ENCODE measurements at regions not wholly inside any gene's neighbourhood (a gene's known extent, or its start where the extent isn't known, plus 50 kb on each side); places are given as distances from the start of the nearest gene placed in this dataset.

DNA sequence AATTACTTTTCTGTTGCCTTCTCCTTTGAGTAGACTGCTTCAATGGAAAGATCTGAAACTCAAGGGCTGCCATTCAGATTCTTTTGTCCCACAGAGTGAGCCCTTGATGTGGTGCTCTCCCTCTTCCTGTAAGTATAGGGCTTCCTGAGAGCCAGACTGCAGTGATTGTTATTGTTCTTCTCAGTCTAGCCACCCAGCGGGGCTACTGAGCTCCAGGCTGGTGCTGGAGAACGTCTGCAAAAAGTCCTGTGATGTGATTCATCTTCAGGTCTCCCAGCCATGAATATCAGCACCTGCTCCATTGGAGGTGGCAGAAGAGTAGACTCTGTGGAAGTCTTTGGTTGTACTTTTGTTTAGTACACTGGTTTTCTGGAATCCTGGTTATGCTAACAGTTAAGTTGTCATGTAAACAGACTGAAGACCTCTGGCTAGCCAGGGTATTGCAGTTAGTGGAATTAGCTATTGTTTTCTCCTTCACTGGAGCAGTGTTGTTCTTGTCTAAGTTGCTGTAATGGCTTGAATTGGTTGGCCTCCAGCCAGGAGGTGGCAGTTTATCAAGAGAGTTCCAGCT, 240.9 kb downstream of the COL12A1 start:
- Histone ChIP-seq H3K4me1 (no peaks in the 10 kb centered on the region), H3K9me3 (no peaks in the 10 kb centered on the region), H3K27ac (no peak overlapping the region), H3K4me3 (no peak overlapping the region), H3K27me3 (no peaks in the 10 kb centered on the region), H3K36me3 (replicated peaks in 1 of 2; ENCODE audit: insufficient read depth in 1 of 2, low read depth in 2 of 2) (no peaks in the 10 kb centered on the region)
- 66 to 74% methylated on average over 2 of the region's 2 CpGs for WGBS, 2 donors
- ATAC-seq (no peak), DNase-seq (no peak)
- intact Hi-C loops (cut with DNase I): no loop called here
- TF ChIP-seq, protein P1, sequence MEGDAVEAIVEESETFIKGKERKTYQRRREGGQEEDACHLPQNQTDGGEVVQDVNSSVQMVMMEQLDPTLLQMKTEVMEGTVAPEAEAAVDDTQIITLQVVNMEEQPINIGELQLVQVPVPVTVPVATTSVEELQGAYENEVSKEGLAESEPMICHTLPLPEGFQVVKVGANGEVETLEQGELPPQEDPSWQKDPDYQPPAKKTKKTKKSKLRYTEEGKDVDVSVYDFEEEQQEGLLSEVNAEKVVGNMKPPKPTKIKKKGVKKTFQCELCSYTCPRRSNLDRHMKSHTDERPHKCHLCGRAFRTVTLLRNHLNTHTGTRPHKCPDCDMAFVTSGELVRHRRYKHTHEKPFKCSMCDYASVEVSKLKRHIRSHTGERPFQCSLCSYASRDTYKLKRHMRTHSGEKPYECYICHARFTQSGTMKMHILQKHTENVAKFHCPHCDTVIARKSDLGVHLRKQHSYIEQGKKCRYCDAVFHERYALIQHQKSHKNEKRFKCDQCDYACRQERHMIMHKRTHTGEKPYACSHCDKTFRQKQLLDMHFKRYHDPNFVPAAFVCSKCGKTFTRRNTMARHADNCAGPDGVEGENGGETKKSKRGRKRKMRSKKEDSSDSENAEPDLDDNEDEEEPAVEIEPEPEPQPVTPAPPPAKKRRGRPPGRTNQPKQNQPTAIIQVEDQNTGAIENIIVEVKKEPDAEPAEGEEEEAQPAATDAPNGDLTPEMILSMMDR (IDR thresholded peaks at IDR 0.05): no peak
- TF ChIP-seq POLR2A (IDR thresholded peaks at IDR 0.05): no peak

DNA sequence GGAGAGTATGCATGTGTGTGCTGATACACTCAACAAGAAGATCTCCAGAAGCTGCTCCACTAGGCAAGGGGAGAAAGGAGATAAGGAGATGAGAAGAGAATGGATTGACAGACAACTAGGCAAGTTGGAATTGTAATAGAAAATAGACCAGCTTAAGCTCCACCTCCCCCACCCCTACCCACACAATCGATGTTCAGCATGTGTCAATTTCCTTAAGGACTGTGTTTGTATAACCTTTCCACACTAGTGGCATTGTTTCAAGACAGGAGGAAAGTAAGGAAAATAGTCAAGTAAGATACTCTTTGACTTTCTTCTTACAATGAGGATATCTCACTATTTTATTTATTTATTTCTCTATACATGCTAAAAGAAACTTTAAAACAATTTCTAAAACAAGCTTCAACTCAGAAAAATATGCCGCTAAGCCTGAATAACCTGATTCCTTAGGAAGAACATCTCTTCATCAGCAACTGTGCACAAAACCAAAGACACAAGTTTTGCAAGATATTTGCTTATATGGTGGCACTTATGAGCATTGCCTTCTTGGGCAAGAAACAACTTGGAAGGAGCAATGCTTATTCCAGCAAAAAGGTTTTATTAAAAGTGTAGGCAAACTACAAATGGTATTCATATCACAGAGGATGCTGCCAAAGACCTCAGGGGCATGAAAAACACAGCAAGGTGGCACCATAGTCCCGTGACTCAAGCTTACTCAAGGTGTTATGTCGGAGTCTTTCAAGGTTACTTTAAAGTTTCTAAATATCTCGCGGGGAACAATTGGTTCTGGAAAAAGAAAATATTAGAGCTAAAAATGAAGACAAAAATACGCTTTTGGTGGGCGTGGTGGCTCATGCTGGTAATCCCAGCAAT, 249.1 kb downstream of the COL12A1 start:
- ATAC-seq (no peak), DNase-seq (no peak)
- Histone ChIP-seq H3K27ac (no peak overlapping the region), H3K36me3 (replicated peaks in 1 of 2; ENCODE audit: insufficient read depth in 1 of 2, low read depth in 2 of 2) (no peaks in the 10 kb centered on the region), H3K9me3 (no peaks in the 10 kb centered on the region), H3K27me3 (no peaks in the 10 kb centered on the region), H3K4me3 (no peak overlapping the region), H3K4me1 (no peaks in the 10 kb centered on the region)
- 80 to 85% methylated on average over 8 of the region's 8 CpGs for WGBS, 2 donors
- intact Hi-C loops (cut with DNase I): no loop called here
- TF ChIP-seq POLR2A (IDR thresholded peaks at IDR 0.05): no peak
- TF ChIP-seq, protein P1 (IDR thresholded peaks at IDR 0.05): no peak

DNA sequence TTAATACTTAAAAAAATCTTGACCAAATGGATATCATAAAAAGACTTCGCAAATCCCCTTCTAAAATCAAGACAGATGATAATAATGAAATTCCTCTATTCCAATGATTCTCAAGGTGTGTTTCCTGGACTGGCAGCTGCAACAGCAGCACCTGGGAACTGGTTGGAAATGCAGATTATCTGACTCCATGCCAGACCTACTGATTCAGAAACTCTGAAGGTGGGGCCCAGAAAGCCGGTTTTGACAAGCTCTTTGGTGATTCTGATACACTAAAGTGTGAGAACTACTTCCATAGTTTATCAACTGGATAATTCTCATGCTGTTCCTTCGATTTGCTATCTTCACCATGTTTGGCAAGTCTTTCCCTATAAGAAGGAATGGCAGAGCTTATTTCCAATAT, 252.1 kb downstream of the COL12A1 start:
- TF ChIP-seq POLR2A (IDR thresholded peaks at IDR 0.05): no peak
- TF ChIP-seq, protein P1 (IDR thresholded peaks at IDR 0.05): no peak
- Histone ChIP-seq H3K4me3 (no peak overlapping the region), H3K36me3 (replicated peaks in 1 of 2; ENCODE audit: insufficient read depth in 1 of 2, low read depth in 2 of 2) (no peaks in the 10 kb centered on the region), H3K27ac (no peak overlapping the region), H3K27me3 (no peaks in the 10 kb centered on the region), H3K9me3 (no peaks in the 10 kb centered on the region), H3K4me1 (no peaks in the 10 kb centered on the region)
- WGBS, 2 donors: 71 to 74% methylated on average over 3 of the region's 3 CpGs
- intact Hi-C loops (cut with DNase I): no loop called here
- DNase-seq (no peak), ATAC-seq (no peak)

DNA sequence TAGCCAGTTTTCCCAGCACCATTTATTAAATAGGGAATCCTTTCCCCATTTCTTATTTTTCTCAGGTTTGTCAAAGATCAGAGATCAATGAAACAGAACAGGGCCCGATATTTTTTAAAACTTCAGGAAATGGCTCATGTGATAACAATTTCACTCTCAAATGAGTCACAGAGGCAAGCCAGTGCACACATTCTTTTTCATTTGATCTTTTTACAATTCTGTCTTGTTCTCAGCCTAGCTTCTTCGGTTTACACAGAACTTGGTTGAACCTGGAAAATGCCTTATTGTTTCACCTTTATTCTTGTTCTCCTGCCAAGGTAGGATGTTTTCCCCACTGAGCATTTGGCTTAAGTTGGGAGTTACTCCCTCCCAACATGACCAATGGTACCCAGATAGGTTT, 258.9 kb downstream of the COL12A1 start:
- DNase-seq: no peak
- TF ChIP-seq, protein P1 (IDR thresholded peaks at IDR 0.05): no peak
- no peak for TF ChIP-seq POLR2A (IDR thresholded peaks at IDR 0.05)
- Histone ChIP-seq H3K4me3 (no peak overlapping the region), H3K27me3 (no peaks in the 10 kb centered on the region), H3K9me3 (no peaks in the 10 kb centered on the region), H3K36me3 (replicated peaks in 1 of 2; ENCODE audit: insufficient read depth in 1 of 2, low read depth in 2 of 2) (no peaks in the 10 kb centered on the region), H3K27ac (no peak overlapping the region), H3K4me1 (no peaks in the 10 kb centered on the region)
- intact Hi-C loops (cut with DNase I): no loop called here
- ATAC-seq: no peak
- 43 to 57% methylated on average over 2 of the region's 2 CpGs for WGBS, 2 donors
